BJ (cell line): ENCODE measurements at regions not wholly inside any gene's neighbourhood (a gene's known extent, or its start where the extent isn't known, plus 50 kb on each side); places are given as distances from the start of the nearest gene placed in this dataset.

Experiments used
- CTCF ChIA-PET: fragments of 350-600 bp; formaldehyde crosslinking; extraction: SDS; loops from one replicate; lab custom pipeline; 2021; ENCODE audit warnings: antibody characterized with exemption, inconsistent platforms; lab: Yijun Ruan, JAX
- POLR2A ChIA-PET: fragments of 300-600 bp; sonication (Branson Sonifier 250); formaldehyde crosslinking; extraction: SDS; loops from one replicate; lab custom pipeline; 2021; ENCODE audit warnings: antibody characterized with exemption; lab: Charles Lee
- DNase-seq: peaks from one replicate; pipeline ENCODE4 v3.0.0-alpha.2; 2011; ENCODE audit warnings: low read depth
- H3K27me3 ChIP-seq: 2 replicates; pipeline ENCODE4 v1.6.0; 2011; ENCODE audit warnings: low read length; ENCODE audit not compliant: control insufficient read depth, insufficient read depth
- H3K36me3 ChIP-seq: 2 replicates; pipeline ENCODE4 v1.5.1; 2011; ENCODE audit warnings: low read length; ENCODE audit not compliant: control insufficient read depth, insufficient read depth
- H3K4me3 ChIP-seq: 2 replicates; pipeline ENCODE4 v1.5.1; 2011; ENCODE audit warnings: low read depth, mild to moderate bottlenecking, control low read depth, low read length
- CTCF ChIP-seq: IDR thresholded peaks from 2 replicates; pipeline ENCODE4 v1.5.1; 2011; ENCODE audit warnings: low read depth, mild to moderate bottlenecking, control low read depth, inconsistent platforms, low read length, moderate library complexity; ENCODE audit not compliant: insufficient read depth

- POLR2A ChIA-PET, result no interaction called here
Measured at GRCh38 chr14:104322531-104323366, 184.4 kb downstream of the KIF26A start.

GRCh38 chr14:104323551-104324175 lies 185.3 kb downstream of the KIF26A start:
- ChIA-PET CTCF (no interaction called here), POLR2A (no interaction called here)
- Histone ChIP-seq H3K27me3 (no peaks in the 10 kb centered on the region), H3K36me3 (no peaks in the 10 kb centered on the region), H3K4me3 (no peak overlapping the region)
- DNase-seq, result no peak
- no peak for TF ChIP-seq CTCF

More at GRCh38 chr14:104322531-104323366, 184.4 kb downstream of the KIF26A start:
- CTCF ChIA-PET, result no interaction called here
- H3K36me3 ChIP-seq, result no peaks in the 10 kb centered on the region
- no peak for DNase-seq
- no peak overlapping the region for H3K4me3 ChIP-seq
- H3K27me3 ChIP-seq, result no peaks in the 10 kb centered on the region
- TF ChIP-seq CTCF, result no peak

GRCh38 chr14:104326848-104327247 lies 188.5 kb downstream of the KIF26A start:
- ChIA-PET POLR2A (no interaction called here), CTCF (no interaction called here)
- no peak for DNase-seq
- H3K27me3 ChIP-seq, result no peaks in the 10 kb centered on the region
- no peak overlapping the region for H3K4me3 ChIP-seq
- no peaks in the 10 kb centered on the region for H3K36me3 ChIP-seq
- TF ChIP-seq CTCF, result no peak

GRCh38 chr14:104328607-104329006 lies 190.2 kb downstream of the KIF26A start:
- Histone ChIP-seq H3K27me3 (no peaks in the 10 kb centered on the region; the same call in 1 of the 2 replicates), H3K4me3 (no peak overlapping the region), H3K36me3 (no peaks in the 10 kb centered on the region)
- ChIA-PET CTCF (interaction anchor here (0.7 to 1.5 kb wide), 2 partner anchors 9 to 22 kb away, joined by 3 read pairs; no protein-coding TSS in a partner anchor), POLR2A (no interaction called here)
- TF ChIP-seq CTCF, result no peak
- DNase-seq, result no peak

- CTCF ChIA-PET, result no interaction called here
- H3K36me3 ChIP-seq, result no peaks in the 10 kb centered on the region
- DNase-seq, result no peak
- TF ChIP-seq CTCF, result no peak
- H3K27me3 ChIP-seq, result no peaks in the 10 kb centered on the region; the same call in 1 of the 2 replicates
- POLR2A ChIA-PET, result no interaction called here
- H3K4me3 ChIP-seq, result no peak overlapping the region
Measured at GRCh38 chr14:104329793-104330192, 191.4 kb downstream of the KIF26A start.
